ENCODE measurements at regions not wholly inside any gene's neighbourhood (a gene's known extent, or its start where the extent isn't known, plus 50 kb on each side); places are given as distances from the start of the nearest gene placed in this dataset.

- no peak for DNase-seq (ENCODE audit: low read depth)
Observed at GRCh38 chr4:22870847-22871449, 178.2 kb downstream of the GBA3 start.

- DNase-seq (ENCODE audit: low read depth) = no peak
Observed at GRCh38 chr4:22869235-22869634, 176.5 kb downstream of the GBA3 start.
